GM12878 (cell line): ENCODE measurements at regions not wholly inside any gene's neighbourhood (a gene's known extent, or its start where the extent isn't known, plus 50 kb on each side); places are given as distances from the start of the nearest gene placed in this dataset.

Experiments
- ATAC-seq: fragments of 200-7000 bp; cut with Tn5 transposase; 3 replicates; pipeline ENCODE4 v1.9.1; 2020; ENCODE audit warnings: mild to moderate bottlenecking, moderate library complexity
- BruUV-seq: library from RNA; stranded (reverse); fragments of 400-500 nt; replicated peaks from 2 replicates; lab custom pipeline; 2021; lab: Mats Ljungman, UMichigan
- CTCF ChIA-PET: fragments of 300-600 bp; sonication (Branson Sonifier 250); formaldehyde crosslinking; extraction: SDS; loops from one replicate; lab custom pipeline; 2021; ENCODE audit warnings: inconsistent platforms; lab: Yijun Ruan, JAX
- POLR2A ChIA-PET: fragments of 350-600 bp; formaldehyde crosslinking; extraction: SDS; loops from one replicate; lab custom pipeline; 2021; ENCODE audit warnings: inconsistent platforms; lab: Charles Lee
- RAD21 ChIA-PET: fragments of 300-600 bp; sonication (Branson Sonifier 250); formaldehyde crosslinking; loops from one replicate; lab custom pipeline; 2023; ENCODE audit warnings: antibody characterized with exemption; ENCODE audit not compliant: unreplicated experiment; lab: Charles Lee
- SMC1A ChIA-PET: fragments of 300-600 bp; sonication (Branson Sonifier 250); formaldehyde crosslinking; loops from one replicate; lab custom pipeline; 2023; ENCODE audit not compliant: unreplicated experiment, uncharacterized antibody; lab: Charles Lee
- DNase-seq: peaks from one replicate; pipeline ENCODE4 v3.0.0-alpha.2; 2011; ENCODE audit warnings: low read depth, low spot score
- FAIRE-seq: peaks from 3 replicates; lab custom pipeline; 2011; peaks lifted over from hg19 to GRCh38; lab: Jason Lieb, UNC
- H2AFZ ChIP-seq: 2 replicates; pipeline ENCODE4 v1.6.0; 2011; ENCODE audit warnings: low read depth, low read length, control low read depth; ENCODE audit not compliant: control insufficient read depth
- H3K27ac ChIP-seq: 2 replicates; pipeline ENCODE4 v1.5.1; 2011; ENCODE audit warnings: control low read depth; ENCODE audit not compliant: control insufficient read depth, insufficient read depth
- H3K27me3 ChIP-seq, 2 experiments: replicated peaks in 1 of 2; 2 replicates each; pipeline versions ENCODE4 v1.6.0 to v1.6.1; 2011; ENCODE audit warnings: low read length in 1 of 2; ENCODE audit not compliant: control insufficient read depth in 2 of 2, insufficient read depth in 2 of 2
- H3K36me3 ChIP-seq, 2 experiments: 2 replicates each; pipeline ENCODE4 v1.5.1; 2011; ENCODE audit warnings: low read length in 1 of 2; ENCODE audit not compliant: control insufficient read depth in 2 of 2, insufficient read depth in 2 of 2
- H3K4me1 ChIP-seq: 2 replicates; pipeline ENCODE4 v1.6.1; 2011; ENCODE audit warnings: mild to moderate bottlenecking, low read length, moderate library complexity, mixed read lengths; ENCODE audit not compliant: control insufficient read depth, insufficient read depth
- H3K4me2 ChIP-seq: 2 replicates; pipeline ENCODE4 v1.6.0; 2011; ENCODE audit warnings: control low read depth; ENCODE audit not compliant: control insufficient read depth, insufficient read depth
- H3K4me3 ChIP-seq: fragments of 200-600 bp; sonication (generic); 2 replicates; pipeline ENCODE4 v1.5.1; 2016
- H3K79me2 ChIP-seq: 2 replicates; pipeline ENCODE4 v1.6.0; 2011; ENCODE audit warnings: low read length; ENCODE audit not compliant: control insufficient read depth, insufficient read depth
- H3K9ac ChIP-seq: 2 replicates; pipeline ENCODE4 v1.8.0; 2011; ENCODE audit warnings: low read length, control low read depth, mixed read lengths; ENCODE audit not compliant: control insufficient read depth, insufficient read depth
- H3K9me3 ChIP-seq: replicated peaks from 3 replicates; pipeline ENCODE4 v1.5.1; 2011; ENCODE audit warnings: mild to moderate bottlenecking, low read length; ENCODE audit not compliant: control insufficient read depth, insufficient read depth
- H4K20me1 ChIP-seq: 2 replicates; pipeline ENCODE4 v1.6.0; 2011; ENCODE audit not compliant: control insufficient read depth, insufficient read depth
- BHLHE40 ChIP-seq, 2 experiments: fragments of 450-650 bp in 1 of 2; IDR thresholded peaks; 2 replicates each; pipeline ENCODE4 v1.6.1; 2011 to 2017; ENCODE audit warnings: low read depth in 2 of 2, borderline replicate concordance in 1 of 2, improper control_type of control experiment in 1 of 2, low read length in 1 of 2, mild to moderate bottlenecking in 1 of 2
- CBX5 ChIP-seq: sonication (generic); IDR thresholded peaks from 2 replicates; pipeline ENCODE4 v1.6.1; 2016; ENCODE audit warnings: low read depth, moderate library complexity, mild to moderate bottlenecking, inconsistent platforms
- HDAC2 ChIP-seq: fragments of 200-600 bp; sonication (generic); IDR thresholded peaks from 2 replicates; pipeline ENCODE4 v1.6.1; 2017
- TBL1XR1 ChIP-seq: IDR thresholded peaks from 2 replicates; pipeline ENCODE4 v1.6.1; 2012; ENCODE audit warnings: low read depth, low read length, improper control_type of control experiment
- TCF3 ChIP-seq: IDR thresholded peaks from 2 replicates; pipeline ENCODE4 v1.6.1; 2012; ENCODE audit warnings: low read depth, mild to moderate bottlenecking, low read length, borderline replicate concordance; ENCODE audit not compliant: insufficient read depth
- WRNIP1 ChIP-seq: IDR thresholded peaks from 2 replicates; pipeline ENCODE4 v1.6.1; 2011; ENCODE audit warnings: low read depth, low read length, improper control_type of control experiment, borderline replicate concordance
- ZZZ3 ChIP-seq: IDR thresholded peaks from 2 replicates; pipeline ENCODE4 v1.6.1; 2011; ENCODE audit warnings: low read depth; ENCODE audit not compliant: control insufficient read depth, insufficient read length
- WGBS: methylation state at CpG from one replicate; pipeline ENCODE4 v1.1.6; 2016; ENCODE audit warnings: low lambda C conversion rate; ENCODE audit not compliant: insufficient replicate concordance, insufficient coverage; ENCODE audit errors: missing lambda C conversion rate; 5-methylcytosine and 5-hydroxymethylcytosine counted together
- in situ Hi-C: fragments of 300-500 bp; cut with MboI; formaldehyde crosslinking; loops from 9 replicates; pipeline ENCODE4 v1.14.3; 2018; ENCODE audit warnings: mixed read lengths
- intact Hi-C: fragments of 100-400 bp; cut with micrococcal nuclease; formaldehyde crosslinking; loops from one replicate; pipeline ENCODE4 v1.14.2; 2022; ENCODE audit not compliant: unreplicated experiment
- TF ChIP-seq, protein P1 (sequence below): fragments of 450-650 bp; formaldehyde crosslinking; IDR thresholded peaks from 2 replicates; pipeline ENCODE4 v1.4.0; 2020; ENCODE audit warnings: mild to moderate bottlenecking, moderate library complexity

DNA sequence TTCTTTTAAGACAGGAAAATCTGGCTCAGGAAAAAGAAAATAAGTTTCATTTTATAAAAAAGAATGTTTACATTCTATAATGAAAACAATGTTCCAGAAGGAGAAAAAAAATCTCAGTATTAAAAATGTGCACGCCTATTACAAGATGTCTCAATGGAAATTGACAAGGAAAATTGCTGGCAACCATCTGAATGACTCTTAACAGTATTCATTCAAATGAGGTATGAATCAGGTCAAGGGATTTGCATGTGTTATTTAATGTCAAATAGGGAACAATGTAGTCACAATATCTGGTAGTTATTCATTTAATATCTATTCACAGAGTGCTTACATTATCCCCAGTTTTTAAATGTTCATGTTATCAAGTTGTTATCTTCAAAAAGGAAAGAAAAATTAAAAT, 208.4 kb upstream of the TRAM1L1 start (continued):
- TF ChIP-seq, protein P1, sequence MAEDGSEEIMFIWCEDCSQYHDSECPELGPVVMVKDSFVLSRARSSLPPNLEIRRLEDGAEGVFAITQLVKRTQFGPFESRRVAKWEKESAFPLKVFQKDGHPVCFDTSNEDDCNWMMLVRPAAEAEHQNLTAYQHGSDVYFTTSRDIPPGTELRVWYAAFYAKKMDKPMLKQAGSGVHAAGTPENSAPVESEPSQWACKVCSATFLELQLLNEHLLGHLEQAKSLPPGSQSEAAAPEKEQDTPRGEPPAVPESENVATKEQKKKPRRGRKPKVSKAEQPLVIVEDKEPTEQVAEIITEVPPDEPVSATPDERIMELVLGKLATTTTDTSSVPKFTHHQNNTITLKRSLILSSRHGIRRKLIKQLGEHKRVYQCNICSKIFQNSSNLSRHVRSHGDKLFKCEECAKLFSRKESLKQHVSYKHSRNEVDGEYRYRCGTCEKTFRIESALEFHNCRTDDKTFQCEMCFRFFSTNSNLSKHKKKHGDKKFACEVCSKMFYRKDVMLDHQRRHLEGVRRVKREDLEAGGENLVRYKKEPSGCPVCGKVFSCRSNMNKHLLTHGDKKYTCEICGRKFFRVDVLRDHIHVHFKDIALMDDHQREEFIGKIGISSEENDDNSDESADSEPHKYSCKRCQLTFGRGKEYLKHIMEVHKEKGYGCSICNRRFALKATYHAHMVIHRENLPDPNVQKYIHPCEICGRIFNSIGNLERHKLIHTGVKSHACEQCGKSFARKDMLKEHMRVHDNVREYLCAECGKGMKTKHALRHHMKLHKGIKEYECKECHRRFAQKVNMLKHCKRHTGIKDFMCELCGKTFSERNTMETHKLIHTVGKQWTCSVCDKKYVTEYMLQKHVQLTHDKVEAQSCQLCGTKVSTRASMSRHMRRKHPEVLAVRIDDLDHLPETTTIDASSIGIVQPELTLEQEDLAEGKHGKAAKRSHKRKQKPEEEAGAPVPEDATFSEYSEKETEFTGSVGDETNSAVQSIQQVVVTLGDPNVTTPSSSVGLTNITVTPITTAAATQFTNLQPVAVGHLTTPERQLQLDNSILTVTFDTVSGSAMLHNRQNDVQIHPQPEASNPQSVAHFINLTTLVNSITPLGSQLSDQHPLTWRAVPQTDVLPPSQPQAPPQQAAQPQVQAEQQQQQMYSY (CRISPR knock-in tag), result no peak
- TF ChIP-seq ZZZ3, result no peak

DNA sequence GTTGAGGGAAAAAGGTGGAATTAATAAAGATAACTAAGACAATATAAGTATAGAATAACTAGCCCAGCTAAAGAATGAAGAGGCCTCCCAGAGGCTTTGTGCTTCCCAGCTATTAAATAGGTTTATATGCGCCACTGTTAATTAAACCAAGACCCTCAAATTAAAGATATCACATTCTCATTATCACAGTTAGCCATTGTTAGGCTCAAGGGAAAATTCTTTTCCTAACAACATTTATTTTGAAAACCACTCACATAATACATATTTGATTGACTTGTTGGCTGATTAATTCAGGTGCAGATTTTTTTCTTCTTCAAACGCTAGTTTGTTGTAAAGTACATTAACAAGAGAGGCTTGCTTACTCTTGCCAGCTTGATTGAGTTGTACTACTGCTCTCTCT, 216.8 kb upstream of the TRAM1L1 start:
- no peak for TF ChIP-seq TBL1XR1
- no peak for TF ChIP-seq BHLHE40 (IDR thresholded peaks at IDR 0.05; ENCODE audit: borderline replicate concordance in 1 of 2, low read depth in 2 of 2, low read length in 1 of 2)
- TF ChIP-seq HDAC2, result no peak
- TF ChIP-seq WRNIP1, result no peak
- TF ChIP-seq CBX5, result no peak
- no peak for TF ChIP-seq TCF3
- Histone ChIP-seq H2AFZ (no peak overlapping the region), H3K9me3 (no peaks in the 10 kb centered on the region), H3K4me3 (no peak overlapping the region), H3K27ac (no peak overlapping the region), H3K4me2 (no peak overlapping the region), H3K27me3 (no peaks in the 10 kb centered on the region), H3K4me1 (no peaks in the 10 kb centered on the region), H3K9ac (no peak overlapping the region), H3K36me3 (no peaks in the 10 kb centered on the region), H3K79me2 (no peaks in the 10 kb centered on the region), H4K20me1 (no peaks in the 10 kb centered on the region)
- in situ Hi-C loops, result no loop called here
- intact Hi-C loops, result no loop called here
- ChIA-PET SMC1A (no interaction called here), POLR2A (no interaction called here), RAD21 (no interaction called here), CTCF (no interaction called here)
- 76% methylated on average over 2 of the region's 2 CpGs for WGBS
- FAIRE-seq, result no peak
- DNase-seq, result no peak
- no peak for ATAC-seq
- BruUV-seq, result no TSS peak
